ENCODE measurements at regions not wholly inside any gene's neighbourhood (a gene's known extent, or its start where the extent isn't known, plus 50 kb on each side); places are given as distances from the start of the nearest gene placed in this dataset.
"Not testable (repeated sequence)": the region's sequence is repeated elsewhere in the genome, so short reads cannot be mapped to it uniquely, and the experiment has no call there.

- no peak for DNase-seq (ENCODE audit: low read depth)
Observed at GRCh38 chr10:33703501-33704213, 369.2 kb upstream of the NRP1 start.

DNA sequence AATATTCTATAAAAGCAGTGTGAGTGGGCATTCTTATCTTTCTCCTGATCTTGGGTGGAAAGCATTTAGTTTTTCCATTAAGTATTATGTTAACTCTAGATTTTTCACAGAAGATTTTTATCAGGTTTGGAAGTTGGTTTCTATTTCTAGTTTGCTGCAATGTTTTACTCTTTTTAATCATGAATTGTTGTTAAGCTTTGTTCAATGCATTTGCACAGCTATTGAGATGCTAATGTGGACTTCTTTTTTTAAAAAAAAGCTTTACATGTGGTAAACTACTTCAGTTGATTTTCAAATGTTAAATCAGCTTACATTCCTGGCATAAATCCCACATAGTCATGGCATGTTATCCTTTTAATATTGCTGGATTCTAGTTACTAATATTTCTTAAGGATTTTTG lies 363.6 kb upstream of the NRP1 start:
- DNase-seq (ENCODE audit: low read depth), result no peak

GRCh38 chr10:33697016-33697415 lies 362.5 kb upstream of the NRP1 start:
- DNase-seq (ENCODE audit: low read depth), result no peak

GRCh38 chr10:33695536-33695935 lies 361.1 kb upstream of the NRP1 start:
- DNase-seq (ENCODE audit: low read depth), result no peak

GRCh38 chr10:33690536-33690935 lies 356.1 kb upstream of the NRP1 start:
- not testable (repeated sequence) for DNase-seq (ENCODE audit: low read depth)

GRCh38 chr10:33688506-33688905 lies 354.0 kb upstream of the NRP1 start:
- DNase-seq (ENCODE audit: low read depth), result no peak

GRCh38 chr10:33684211-33684611 lies 349.7 kb upstream of the NRP1 start:
- DNase-seq (ENCODE audit: low read depth), result no peak

DNA sequence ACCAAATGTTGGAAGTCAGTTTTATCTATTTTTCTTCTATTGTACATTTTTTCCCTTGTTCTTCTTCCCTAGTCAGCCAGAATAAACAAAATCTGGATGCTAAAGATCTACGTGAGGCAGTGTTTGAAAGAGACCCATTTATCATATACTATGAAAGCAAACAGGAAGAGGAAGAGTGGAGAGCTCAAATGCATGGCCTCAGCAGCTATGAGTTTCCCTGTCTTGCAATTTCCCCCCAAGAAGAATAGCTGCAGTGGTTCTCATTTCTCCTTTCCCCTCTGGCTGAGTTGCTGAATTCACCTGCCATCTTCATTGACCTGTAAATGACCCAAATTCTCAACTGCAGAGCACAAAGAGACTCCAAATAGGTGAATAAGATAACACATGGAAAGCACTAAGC lies 347.1 kb upstream of the NRP1 start:
- DNase-seq (ENCODE audit: low read depth), result no peak

DNA sequence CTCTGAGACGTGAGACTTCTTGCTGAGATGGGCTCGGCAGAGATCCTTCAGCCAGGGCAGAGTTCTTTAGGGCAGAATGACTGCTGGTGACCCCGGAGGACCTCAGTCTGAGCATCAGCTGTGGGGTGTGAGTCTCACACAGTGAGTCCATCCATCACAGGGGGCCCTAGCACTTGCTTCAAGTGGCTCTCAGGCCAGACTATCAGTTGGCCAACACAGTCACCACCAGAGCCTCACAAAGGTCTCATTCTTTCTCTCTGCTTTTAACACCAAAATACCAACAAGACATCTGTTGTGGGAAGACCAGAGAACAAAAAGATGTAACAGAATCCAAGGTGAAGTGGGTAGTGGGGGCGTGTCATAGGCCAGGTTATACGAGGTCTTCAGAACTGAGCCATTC lies 345.6 kb upstream of the NRP1 start:
- DNase-seq (ENCODE audit: low read depth), result no peak

- DNase-seq (ENCODE audit: low read depth), result no peak
Observed at GRCh38 chr10:33676606-33677339, 342.3 kb upstream of the NRP1 start.

DNA sequence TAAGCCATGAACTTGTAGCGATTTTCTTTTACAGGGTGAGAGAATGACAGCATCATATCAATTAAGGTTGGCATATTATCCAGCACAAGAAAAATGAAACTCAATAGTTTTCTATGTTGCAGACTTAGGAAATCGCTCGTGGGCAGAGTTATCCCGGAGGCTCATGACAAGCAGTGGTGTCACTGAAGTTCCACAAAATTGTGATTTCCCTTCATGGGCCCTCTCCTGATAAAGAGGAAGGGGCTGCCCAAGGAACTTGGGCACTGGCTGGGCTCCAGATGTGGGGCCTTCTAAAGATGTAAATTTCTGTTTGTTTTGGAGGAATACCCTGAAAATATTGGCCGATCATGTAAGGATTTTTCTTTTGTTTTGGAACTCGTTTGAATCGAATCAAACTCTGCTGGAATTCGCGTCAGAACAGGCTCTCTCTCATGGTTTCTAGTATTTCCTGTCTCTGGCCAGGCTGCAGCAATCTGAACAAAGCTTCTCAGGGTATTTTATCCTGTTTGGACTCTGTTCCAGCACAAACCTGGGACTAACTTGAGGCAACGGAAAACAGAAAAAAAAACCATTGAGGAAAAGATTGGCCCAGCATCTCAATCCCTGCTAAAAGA lies 340.6 kb upstream of the NRP1 start:
- no peak for DNase-seq (ENCODE audit: low read depth)

- DNase-seq (ENCODE audit: low read depth), result no peak
Observed at GRCh38 chr10:33674491-33674890, 340.0 kb upstream of the NRP1 start.

GRCh38 chr10:33673839-33674415 lies 339.5 kb upstream of the NRP1 start:
- no peak for DNase-seq (ENCODE audit: low read depth)

DNA sequence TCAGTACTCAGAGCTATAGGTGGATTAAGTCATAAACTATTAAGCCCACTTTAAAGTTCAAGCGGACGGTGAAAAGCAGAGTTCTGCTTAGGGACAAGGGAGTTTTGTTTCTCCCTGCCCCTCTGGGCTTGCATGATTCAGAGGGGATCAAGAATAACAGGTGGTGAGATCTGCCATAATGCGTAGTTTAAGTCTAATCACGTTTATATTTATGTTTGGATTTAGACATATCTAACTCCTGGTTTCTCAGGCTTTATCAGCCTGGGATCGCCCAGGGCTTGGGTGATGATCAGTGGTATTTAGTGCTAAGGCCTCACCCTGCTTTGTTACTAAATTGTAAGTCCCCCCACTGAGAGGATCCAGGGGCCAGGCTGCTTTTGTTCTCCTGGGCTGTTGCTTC lies 335.4 kb upstream of the NRP1 start:
- no peak for DNase-seq (ENCODE audit: low read depth)

DNA sequence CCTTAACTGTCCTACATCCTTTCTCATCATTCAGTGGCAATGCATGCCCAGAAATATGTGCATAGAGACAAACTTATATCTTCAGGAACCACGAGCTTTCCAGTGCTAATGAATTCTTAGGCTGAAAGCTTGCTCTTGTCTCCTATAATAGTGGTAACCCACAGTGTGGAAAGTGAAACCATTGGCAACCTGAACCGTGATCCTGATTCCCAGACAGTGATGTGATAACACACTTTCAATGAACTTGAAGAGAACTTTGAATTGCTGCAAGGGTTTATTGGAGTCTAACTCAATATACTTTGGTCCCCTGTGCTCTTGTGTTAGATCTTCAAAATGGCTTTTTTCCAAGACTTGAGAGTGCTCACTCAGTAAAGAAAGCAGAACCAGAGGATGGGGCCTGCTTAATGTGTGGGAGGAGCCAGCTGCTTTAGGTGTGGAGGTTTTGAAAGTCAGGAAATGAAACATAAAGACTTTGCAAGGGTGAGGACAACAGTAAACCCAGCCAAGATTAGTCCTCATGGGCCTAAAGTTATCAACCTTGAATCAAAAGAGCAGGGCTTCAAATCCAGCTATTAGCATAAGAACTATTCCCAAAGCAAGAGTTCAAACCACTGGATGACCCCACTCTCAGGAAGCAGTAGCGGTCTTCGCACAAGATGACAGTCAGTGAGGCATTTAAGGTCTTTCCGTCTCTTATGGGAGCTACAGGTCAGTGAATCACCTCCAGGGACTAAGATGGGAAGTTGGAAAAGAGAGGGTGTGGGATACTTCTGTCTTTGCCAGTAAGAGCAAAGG lies 332.4 kb upstream of the NRP1 start:
- DNase-seq (ENCODE audit: low read depth), result no peak

- no peak for DNase-seq (ENCODE audit: low read depth)
Observed at GRCh38 chr10:33665501-33665900, 331.0 kb upstream of the NRP1 start.

- DNase-seq (ENCODE audit: low read depth), result no peak
Observed at GRCh38 chr10:33664070-33664469, 329.6 kb upstream of the NRP1 start.

DNA sequence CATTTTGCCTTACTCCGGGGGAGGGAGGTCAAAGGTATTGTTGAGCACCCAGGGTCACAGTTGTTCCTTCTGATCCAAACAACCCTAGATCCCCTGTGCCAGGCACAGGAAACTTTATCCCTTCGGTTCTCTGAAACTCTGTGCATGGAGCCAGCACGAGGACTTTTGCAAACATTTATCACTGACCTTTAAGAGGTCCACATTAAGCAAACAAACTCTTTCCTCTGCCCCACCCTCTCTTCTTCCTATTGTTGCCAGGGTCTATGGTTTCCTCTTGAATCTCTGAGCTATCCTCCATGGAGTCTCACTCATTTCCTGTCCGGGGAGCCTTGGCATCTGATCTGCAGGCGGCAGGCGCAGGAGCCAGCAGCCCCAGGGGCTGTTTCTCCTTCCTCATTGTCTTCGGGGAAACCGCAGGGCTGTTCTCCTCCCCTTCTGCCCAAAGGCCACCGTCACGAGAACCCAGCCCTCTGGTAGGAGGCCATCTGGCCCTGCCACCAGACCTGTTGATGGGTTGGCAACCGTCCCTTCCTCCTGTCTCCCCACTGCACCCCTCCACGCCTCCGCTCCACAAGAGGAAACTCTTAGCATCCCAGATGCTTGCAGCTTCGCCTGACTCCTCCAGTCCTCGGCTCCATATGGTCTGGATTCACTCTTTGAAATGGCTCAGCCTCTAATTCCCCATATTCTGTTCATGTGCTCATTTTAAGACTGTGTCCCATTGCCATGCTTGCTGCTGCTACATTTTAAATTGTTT lies 327.3 kb upstream of the NRP1 start:
- no peak for DNase-seq (ENCODE audit: low read depth)

- DNase-seq (ENCODE audit: low read depth), result no peak
Observed at GRCh38 chr10:33660329-33660728, 325.9 kb upstream of the NRP1 start.

GRCh38 chr10:33657913-33658312 lies 323.4 kb upstream of the NRP1 start:
- DNase-seq (ENCODE audit: low read depth), result no peak

DNA sequence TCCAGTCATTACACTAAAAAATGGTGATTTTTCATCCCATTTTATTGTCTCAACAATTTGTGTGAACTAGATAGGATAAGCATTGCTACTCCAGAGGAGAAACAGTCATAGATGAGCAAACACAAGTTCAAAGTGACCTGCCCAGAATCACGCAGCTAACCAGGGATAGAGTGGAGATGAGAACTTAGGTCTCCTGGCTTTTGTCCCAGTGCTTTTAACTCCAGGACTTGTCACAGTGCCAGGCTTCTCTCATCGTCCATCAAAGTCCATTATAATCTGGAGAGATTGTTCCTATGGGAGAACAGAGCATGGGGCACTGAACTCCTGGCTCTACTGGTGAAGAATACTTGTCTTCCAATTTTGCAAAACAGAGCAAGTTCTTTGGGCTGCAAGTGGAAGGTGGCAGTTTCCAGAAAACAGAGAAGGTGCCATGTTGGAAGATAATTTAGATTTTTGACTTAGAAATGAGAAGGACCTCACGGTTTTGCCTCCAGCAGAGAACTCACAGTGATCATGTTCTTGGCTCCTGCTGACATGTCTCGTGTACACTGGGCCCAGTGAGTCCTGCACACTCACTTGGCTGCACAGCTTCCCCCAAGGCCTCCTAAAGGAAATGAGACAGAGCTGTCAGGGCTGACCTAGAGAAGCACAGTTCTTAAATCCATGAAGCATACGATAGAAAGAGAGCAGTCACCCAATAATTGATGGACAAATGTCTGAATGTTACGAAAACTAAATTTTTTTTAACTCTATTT lies 322.9 kb upstream of the NRP1 start:
- DNase-seq (ENCODE audit: low read depth), result no peak
